Fibroblast of skin of left quadriceps (primary cell): ENCODE measurements at regions not wholly inside any gene's neighbourhood (a gene's known extent, or its start where the extent isn't known, plus 50 kb on each side); places are given as distances from the start of the nearest gene placed in this dataset.

Experiments
- DNase-seq, 2 experiments: peaks; one replicate each; pipeline ENCODE4 v3.0.0-alpha.2; 2013; ENCODE audit warnings: low read depth in 2 of 2

- no peak for DNase-seq
Observed at GRCh38 chr19:29323440-29324290, 110.7 kb upstream of the UQCRFS1 start.

GRCh38 chr19:29324291-29324680 is 111.3 kb upstream of the UQCRFS1 start:
- no peak for DNase-seq

GRCh38 chr19:29324717-29325116 is 111.8 kb upstream of the UQCRFS1 start:
- DNase-seq: no peak

GRCh38 chr19:29325241-29325975 is 112.5 kb upstream of the UQCRFS1 start:
- no peak for DNase-seq

- DNase-seq: no peak
Observed at GRCh38 chr19:29326351-29326750, 113.4 kb upstream of the UQCRFS1 start.

GRCh38 chr19:29326849-29327840 is 114.2 kb upstream of the UQCRFS1 start:
- no peak for DNase-seq

- no peak for DNase-seq
Observed at GRCh38 chr19:29328586-29328985, 115.6 kb upstream of the UQCRFS1 start.

- DNase-seq: no peak
Observed at GRCh38 chr19:29329460-29330134, 116.6 kb upstream of the UQCRFS1 start.

GRCh38 chr19:29336425-29336824 is 123.5 kb upstream of the UQCRFS1 start:
- no peak for DNase-seq

- DNase-seq: no peak
Observed at GRCh38 chr19:29337029-29337428, 124.1 kb upstream of the UQCRFS1 start.

GRCh38 chr19:29338480-29338879 is 125.5 kb upstream of the UQCRFS1 start:
- DNase-seq: no peak

GRCh38 chr19:29342721-29343120 is 129.8 kb upstream of the UQCRFS1 start:
- DNase-seq: no peak

GRCh38 chr19:29364224-29364726 is 151.3 kb upstream of the UQCRFS1 start:
- no peak for DNase-seq

- no peak for DNase-seq
Observed at GRCh38 chr19:29364999-29365398, 152.0 kb upstream of the UQCRFS1 start.

- DNase-seq: no peak
Observed at GRCh38 chr19:29365836-29366417, 153.0 kb upstream of the UQCRFS1 start.

- no peak for DNase-seq
Observed at GRCh38 chr19:29366757-29367156, 153.8 kb upstream of the UQCRFS1 start.

- no peak for DNase-seq
Observed at GRCh38 chr19:29367791-29368222, 154.9 kb upstream of the UQCRFS1 start.

- DNase-seq: no peak
Observed at GRCh38 chr19:29370276-29370675, 155.5 kb upstream of the VSTM2B start.

- DNase-seq: no peak
Observed at GRCh38 chr19:29371251-29372090, 154.3 kb upstream of the VSTM2B start.

- no peak for DNase-seq
Observed at GRCh38 chr19:29372091-29372415, 153.7 kb upstream of the VSTM2B start.
